PFSK-1 (cell line): ENCODE measurements at regions not wholly inside any gene's neighbourhood (a gene's known extent, or its start where the extent isn't known, plus 50 kb on each side); places are given as distances from the start of the nearest gene placed in this dataset.

Experiments
- FOXP2 ChIP-seq: optimal IDR thresholded peaks from 2 replicates; pipeline ENCODE3; 2011; ENCODE audit warnings: borderline replicate concordance, control low read depth, inconsistent platforms; ENCODE audit not compliant: insufficient read depth; ENCODE audit errors: extremely low read length, extremely low read depth
- POLR2AphosphoS5 ChIP-seq: IDR thresholded peaks from 2 replicates; pipeline ENCODE4 v1.6.1; 2012; ENCODE audit warnings: low read depth, mild to moderate bottlenecking, control low read depth, low read length, moderate library complexity
- SIN3A ChIP-seq: IDR thresholded peaks from 2 replicates; pipeline ENCODE4 v1.6.1; 2012; ENCODE audit warnings: mild to moderate bottlenecking, low read length, moderate library complexity, borderline replicate concordance; ENCODE audit not compliant: insufficient read depth
- TAF1 ChIP-seq: IDR thresholded peaks from 2 replicates; pipeline ENCODE4 v1.6.1; 2012; ENCODE audit warnings: low read length, control low read depth, borderline replicate concordance; ENCODE audit not compliant: insufficient read depth
- TF ChIP-seq, protein P1 (sequence below), 2 experiments: IDR thresholded peaks; 2 replicates each; pipeline versions ENCODE4 v1.6.1 to v1.8.0; 2011 to 2012; ENCODE audit warnings: low read depth in 2 of 2, low read length in 2 of 2, control low read depth in 1 of 2, inconsistent platforms in 1 of 2, mild to moderate bottlenecking in 1 of 2, moderate library complexity in 1 of 2; ENCODE audit not compliant: insufficient read depth in 1 of 2

GRCh38 chr13:19075418-19075817 lies 106.2 kb downstream of the TUBA3C start:
- TF ChIP-seq, protein P1, sequence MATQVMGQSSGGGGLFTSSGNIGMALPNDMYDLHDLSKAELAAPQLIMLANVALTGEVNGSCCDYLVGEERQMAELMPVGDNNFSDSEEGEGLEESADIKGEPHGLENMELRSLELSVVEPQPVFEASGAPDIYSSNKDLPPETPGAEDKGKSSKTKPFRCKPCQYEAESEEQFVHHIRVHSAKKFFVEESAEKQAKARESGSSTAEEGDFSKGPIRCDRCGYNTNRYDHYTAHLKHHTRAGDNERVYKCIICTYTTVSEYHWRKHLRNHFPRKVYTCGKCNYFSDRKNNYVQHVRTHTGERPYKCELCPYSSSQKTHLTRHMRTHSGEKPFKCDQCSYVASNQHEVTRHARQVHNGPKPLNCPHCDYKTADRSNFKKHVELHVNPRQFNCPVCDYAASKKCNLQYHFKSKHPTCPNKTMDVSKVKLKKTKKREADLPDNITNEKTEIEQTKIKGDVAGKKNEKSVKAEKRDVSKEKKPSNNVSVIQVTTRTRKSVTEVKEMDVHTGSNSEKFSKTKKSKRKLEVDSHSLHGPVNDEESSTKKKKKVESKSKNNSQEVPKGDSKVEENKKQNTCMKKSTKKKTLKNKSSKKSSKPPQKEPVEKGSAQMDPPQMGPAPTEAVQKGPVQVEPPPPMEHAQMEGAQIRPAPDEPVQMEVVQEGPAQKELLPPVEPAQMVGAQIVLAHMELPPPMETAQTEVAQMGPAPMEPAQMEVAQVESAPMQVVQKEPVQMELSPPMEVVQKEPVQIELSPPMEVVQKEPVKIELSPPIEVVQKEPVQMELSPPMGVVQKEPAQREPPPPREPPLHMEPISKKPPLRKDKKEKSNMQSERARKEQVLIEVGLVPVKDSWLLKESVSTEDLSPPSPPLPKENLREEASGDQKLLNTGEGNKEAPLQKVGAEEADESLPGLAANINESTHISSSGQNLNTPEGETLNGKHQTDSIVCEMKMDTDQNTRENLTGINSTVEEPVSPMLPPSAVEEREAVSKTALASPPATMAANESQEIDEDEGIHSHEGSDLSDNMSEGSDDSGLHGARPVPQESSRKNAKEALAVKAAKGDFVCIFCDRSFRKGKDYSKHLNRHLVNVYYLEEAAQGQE (IDR thresholded peaks at IDR 0.05; ENCODE audit: insufficient read depth in 1 of 2, low read depth in 2 of 2, low read length in 2 of 2) = no peak
- TF ChIP-seq FOXP2 = no peak
- TF ChIP-seq POLR2AphosphoS5 = no peak
- TF ChIP-seq SIN3A = no peak
- TF ChIP-seq TAF1 = no peak

DNA sequence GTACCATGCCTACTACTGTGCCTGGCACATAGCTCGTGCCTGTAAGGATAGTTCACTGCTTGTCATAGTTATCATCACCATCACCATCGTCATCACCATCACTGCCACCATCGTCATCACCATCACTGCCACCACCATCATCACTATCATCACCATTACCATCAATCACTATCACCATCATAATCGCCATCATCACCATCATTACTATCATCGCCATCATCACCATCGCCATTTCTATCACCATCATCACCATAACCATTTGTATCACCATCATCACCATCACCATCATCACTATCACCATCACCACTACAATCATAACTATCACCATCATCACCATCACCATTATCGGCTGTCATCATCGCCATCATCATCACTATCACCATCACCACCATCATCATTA lies 107.1 kb downstream of the TUBA3C start:
- TF ChIP-seq FOXP2 = no peak
- TF ChIP-seq SIN3A = no peak
- TF ChIP-seq, protein P1 (IDR thresholded peaks at IDR 0.05; ENCODE audit: insufficient read depth in 1 of 2, low read depth in 2 of 2, low read length in 2 of 2) = no peak
- TF ChIP-seq TAF1 = no peak
- no peak for TF ChIP-seq POLR2AphosphoS5

GRCh38 chr13:19072543-19072942 lies 109.1 kb downstream of the TUBA3C start:
- TF ChIP-seq POLR2AphosphoS5 = no peak
- no peak for TF ChIP-seq TAF1
- no peak for TF ChIP-seq FOXP2
- TF ChIP-seq, protein P1 (IDR thresholded peaks at IDR 0.05; ENCODE audit: insufficient read depth in 1 of 2, low read depth in 2 of 2, low read length in 2 of 2) = no peak
- TF ChIP-seq SIN3A = no peak

DNA sequence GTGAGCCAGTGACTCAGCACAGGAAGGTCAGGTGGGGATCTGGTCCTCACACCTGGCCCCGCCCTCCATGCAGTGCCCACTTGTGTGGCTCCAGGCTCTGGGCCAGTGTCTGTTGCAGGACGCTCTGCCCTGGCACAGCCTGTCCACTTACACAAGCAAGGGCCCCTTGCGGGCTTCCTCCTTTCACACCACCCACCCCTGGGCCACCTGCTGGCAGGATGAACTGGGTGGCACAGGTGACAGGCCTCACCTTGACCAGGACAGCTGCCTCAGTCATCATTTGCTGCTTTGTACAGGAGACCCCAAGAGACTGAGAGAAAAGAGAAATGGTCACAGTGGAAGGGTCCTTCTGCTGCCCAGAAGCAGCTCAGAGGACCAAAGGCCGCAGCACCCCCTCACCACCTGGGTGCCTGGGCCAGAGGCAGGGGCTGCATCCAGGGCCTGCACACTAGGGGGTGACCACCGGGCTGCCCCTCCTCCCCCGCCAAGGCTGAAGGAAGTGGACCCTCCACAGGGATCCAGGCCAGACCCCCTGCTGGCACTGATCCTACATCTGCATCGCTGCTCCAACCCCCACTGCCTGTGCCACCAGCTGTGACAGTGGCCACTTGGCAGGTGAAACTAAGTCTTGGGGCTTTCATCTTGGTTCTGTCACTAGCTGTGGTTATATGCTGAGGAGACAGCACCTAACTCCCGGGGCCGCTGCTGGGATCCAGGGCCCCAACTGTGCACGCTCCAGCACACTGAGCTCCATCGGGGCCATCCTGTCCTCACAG lies 110.3 kb downstream of the TUBA3C start:
- TF ChIP-seq TAF1 (no peak), SIN3A (no peak), POLR2AphosphoS5 (no peak), FOXP2 (no peak)
- TF ChIP-seq, protein P1 (IDR thresholded peaks at IDR 0.05; ENCODE audit: insufficient read depth in 1 of 2, low read depth in 2 of 2, low read length in 2 of 2) = no peak
